HG03108 (cell line): ENCODE measurements at regions not wholly inside any gene's neighbourhood (a gene's known extent, or its start where the extent isn't known, plus 50 kb on each side); places are given as distances from the start of the nearest gene placed in this dataset.
"Not testable (repeated sequence)": the region's sequence is repeated elsewhere in the genome, so short reads cannot be mapped to it uniquely, and the experiment has no call there.

Experiments used
- ATAC-seq: cut with Tn5 transposase; IDR thresholded peaks from one replicate; pipeline ENCODE4 v1.9.1; 2021; ENCODE audit warnings: moderate library complexity; ENCODE audit not compliant: unreplicated experiment

GRCh38 chr6:115643762-115644161 is 416.9 kb downstream of the FRK start:
- no peak for ATAC-seq

- ATAC-seq = no peak
Measured at GRCh38 chr6:115634887-115635286, 425.8 kb downstream of the FRK start.

- ATAC-seq = no peak
Measured at GRCh38 chr6:115634131-115634530, 426.6 kb downstream of the FRK start.

- no peak for ATAC-seq
Measured at GRCh38 chr6:115631028-115631427, 429.7 kb downstream of the FRK start.

- no peak for ATAC-seq
Measured at GRCh38 chr6:115630424-115631024, 430.2 kb downstream of the FRK start.

- no peak for ATAC-seq
Measured at GRCh38 chr6:115629415-115629814, 431.3 kb downstream of the FRK start.

- ATAC-seq = no peak
Measured at GRCh38 chr6:115618256-115618655, 442.4 kb downstream of the FRK start.

- no peak for ATAC-seq
Measured at GRCh38 chr6:115617031-115617430, 443.7 kb downstream of the FRK start.

GRCh38 chr6:115613488-115613887 is 447.2 kb downstream of the FRK start:
- no peak for ATAC-seq

GRCh38 chr6:115612796-115613479 is 447.8 kb downstream of the FRK start:
- no peak for ATAC-seq

GRCh38 chr6:115612216-115612615 is 448.5 kb downstream of the FRK start:
- no peak for ATAC-seq

GRCh38 chr6:115610696-115611095 is 450.0 kb downstream of the FRK start:
- ATAC-seq = no peak

- ATAC-seq = no peak
Measured at GRCh38 chr6:115609111-115609510, 451.6 kb downstream of the FRK start.

- no peak for ATAC-seq
Measured at GRCh38 chr6:115602466-115602865, 458.2 kb downstream of the FRK start.

- no peak for ATAC-seq
Measured at GRCh38 chr6:115601509-115601908, 459.2 kb downstream of the FRK start.

- no peak for ATAC-seq
Measured at GRCh38 chr6:115601064-115601463, 459.6 kb downstream of the FRK start.

- no peak for ATAC-seq
Measured at GRCh38 chr6:115594891-115595290, 465.8 kb downstream of the FRK start.

GRCh38 chr6:115592025-115592424 is 468.7 kb downstream of the FRK start:
- no peak for ATAC-seq

- ATAC-seq = not testable (repeated sequence)
Measured at GRCh38 chr6:115589072-115589471, 471.6 kb downstream of the FRK start.

GRCh38 chr6:115583290-115583689 is 477.4 kb downstream of the FRK start:
- no peak for ATAC-seq

GRCh38 chr6:115582386-115582785 is 478.3 kb downstream of the FRK start:
- ATAC-seq = no peak

- not testable (repeated sequence) for ATAC-seq
Measured at GRCh38 chr6:115579565-115579964, 481.1 kb downstream of the FRK start.

GRCh38 chr6:115577270-115577669 is 483.4 kb downstream of the FRK start:
- ATAC-seq = no peak
